Neural crest cell (in vitro differentiated cells): ENCODE measurements at regions not wholly inside any gene's neighbourhood (a gene's known extent, or its start where the extent isn't known, plus 50 kb on each side); places are given as distances from the start of the nearest gene placed in this dataset.

Experiments
- DNase-seq: peaks from one replicate; pipeline ENCODE4 v3.0.0; 2021; ENCODE audit warnings: low read depth, mixed read lengths, low spot score
- H3K27ac Mint-ChIP-seq: one replicate; pipeline ENCODE4 v1.8.0; 2021; ENCODE audit warnings: mild to moderate bottlenecking, mixed read lengths; ENCODE audit not compliant: unreplicated experiment
- H3K27me3 Mint-ChIP-seq: 2 replicates; pipeline ENCODE4 v1.8.0; 2021; ENCODE audit warnings: low read depth, mild to moderate bottlenecking, mixed read lengths
- H3K36me3 Mint-ChIP-seq: 2 replicates; pipeline ENCODE4 v1.8.0; 2021; ENCODE audit warnings: low read depth, mild to moderate bottlenecking, mixed read lengths
- H3K4me1 Mint-ChIP-seq: 2 replicates; pipeline ENCODE4 v1.8.0; 2021; ENCODE audit warnings: mixed read lengths
- H3K4me3 Mint-ChIP-seq: one replicate; pipeline ENCODE4 v1.8.0; 2021; ENCODE audit warnings: mild to moderate bottlenecking, mixed read lengths
- H3K9me3 Mint-ChIP-seq: 2 replicates; pipeline ENCODE4 v1.8.0; 2021; ENCODE audit warnings: mixed read lengths
- TF ChIP-seq, protein P1 (sequence below): fragments of 200-600 bp; sonication (generic); conservative IDR thresholded peaks from 2 replicates; pipeline ENCODE4 v1.5.0; 2021; ENCODE audit warnings: antibody characterized with exemption, mild to moderate bottlenecking

DNA sequence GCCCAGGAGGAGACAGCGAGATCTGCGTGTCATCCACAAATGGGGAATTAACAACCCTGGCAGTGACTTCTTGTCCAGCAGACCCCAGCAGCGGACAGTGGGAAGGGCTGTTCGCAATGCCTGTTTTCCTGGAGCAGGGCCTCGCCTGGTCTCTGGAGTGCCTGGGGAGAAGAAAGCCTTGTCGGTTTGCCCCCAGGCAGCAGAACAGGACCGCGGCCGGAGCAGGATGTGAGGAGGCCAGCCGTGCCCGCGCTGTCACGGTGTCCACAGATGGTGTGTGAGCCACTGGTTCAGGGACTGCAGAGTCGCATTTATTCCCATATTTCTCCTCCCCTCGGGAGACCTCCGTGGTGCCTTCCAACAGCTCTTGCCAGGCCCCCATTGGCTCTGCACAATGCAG is 68.5 kb upstream of the GSE1 start:
- H3K9me3 Mint-ChIP-seq = peaks cover 3% of the 10 kb centered on the region
- TF ChIP-seq, protein P1, sequence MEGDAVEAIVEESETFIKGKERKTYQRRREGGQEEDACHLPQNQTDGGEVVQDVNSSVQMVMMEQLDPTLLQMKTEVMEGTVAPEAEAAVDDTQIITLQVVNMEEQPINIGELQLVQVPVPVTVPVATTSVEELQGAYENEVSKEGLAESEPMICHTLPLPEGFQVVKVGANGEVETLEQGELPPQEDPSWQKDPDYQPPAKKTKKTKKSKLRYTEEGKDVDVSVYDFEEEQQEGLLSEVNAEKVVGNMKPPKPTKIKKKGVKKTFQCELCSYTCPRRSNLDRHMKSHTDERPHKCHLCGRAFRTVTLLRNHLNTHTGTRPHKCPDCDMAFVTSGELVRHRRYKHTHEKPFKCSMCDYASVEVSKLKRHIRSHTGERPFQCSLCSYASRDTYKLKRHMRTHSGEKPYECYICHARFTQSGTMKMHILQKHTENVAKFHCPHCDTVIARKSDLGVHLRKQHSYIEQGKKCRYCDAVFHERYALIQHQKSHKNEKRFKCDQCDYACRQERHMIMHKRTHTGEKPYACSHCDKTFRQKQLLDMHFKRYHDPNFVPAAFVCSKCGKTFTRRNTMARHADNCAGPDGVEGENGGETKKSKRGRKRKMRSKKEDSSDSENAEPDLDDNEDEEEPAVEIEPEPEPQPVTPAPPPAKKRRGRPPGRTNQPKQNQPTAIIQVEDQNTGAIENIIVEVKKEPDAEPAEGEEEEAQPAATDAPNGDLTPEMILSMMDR = no peak
- H3K36me3 Mint-ChIP-seq = no peaks in the 10 kb centered on the region
- DNase-seq = no peak
- no peak overlapping the region for H3K4me3 Mint-ChIP-seq
- peaks cover 30% of the 10 kb centered on the region for H3K4me1 Mint-ChIP-seq
- no peak overlapping the region for H3K27ac Mint-ChIP-seq
- H3K27me3 Mint-ChIP-seq = peaks cover 4% of the 10 kb centered on the region

DNA sequence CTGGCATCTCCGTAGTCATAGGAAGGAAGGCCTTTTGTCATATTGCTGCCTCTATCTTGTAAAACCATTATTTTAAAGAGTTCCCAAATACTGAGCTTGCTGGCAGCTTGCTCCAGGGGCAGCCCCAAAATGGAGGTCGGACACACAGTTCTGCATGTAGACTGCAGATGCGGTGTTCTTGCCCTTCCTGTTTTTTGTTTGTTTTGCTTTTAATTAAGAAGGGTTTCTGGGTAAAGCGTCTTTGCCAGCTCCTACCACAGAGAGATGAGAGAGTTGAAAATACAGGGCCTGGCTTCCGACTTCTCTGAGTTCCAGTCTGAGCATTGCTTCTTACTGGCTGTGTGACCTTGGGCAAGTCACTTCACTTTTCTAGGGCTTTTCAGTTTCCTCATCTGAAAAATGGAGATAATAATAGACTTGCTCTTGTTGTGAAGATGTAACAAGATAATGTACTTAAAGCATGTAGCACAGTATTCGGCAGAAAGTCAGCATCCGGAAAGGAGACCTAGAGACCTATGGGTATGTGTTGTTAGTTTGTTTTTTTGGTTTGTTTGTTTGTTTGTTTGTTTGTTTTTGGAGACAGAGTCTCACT is 67.8 kb upstream of the GSE1 start:
- Mint-ChIP-seq H3K36me3 (no peaks in the 10 kb centered on the region), H3K4me1 (peaks cover 28% of the 10 kb centered on the region), H3K27ac (no peak overlapping the region), H3K9me3 (no peaks in the 10 kb centered on the region), H3K4me3 (no peak overlapping the region), H3K27me3 (peaks cover 4% of the 10 kb centered on the region)
- TF ChIP-seq, protein P1 = no peak
- DNase-seq = no peak

DNA sequence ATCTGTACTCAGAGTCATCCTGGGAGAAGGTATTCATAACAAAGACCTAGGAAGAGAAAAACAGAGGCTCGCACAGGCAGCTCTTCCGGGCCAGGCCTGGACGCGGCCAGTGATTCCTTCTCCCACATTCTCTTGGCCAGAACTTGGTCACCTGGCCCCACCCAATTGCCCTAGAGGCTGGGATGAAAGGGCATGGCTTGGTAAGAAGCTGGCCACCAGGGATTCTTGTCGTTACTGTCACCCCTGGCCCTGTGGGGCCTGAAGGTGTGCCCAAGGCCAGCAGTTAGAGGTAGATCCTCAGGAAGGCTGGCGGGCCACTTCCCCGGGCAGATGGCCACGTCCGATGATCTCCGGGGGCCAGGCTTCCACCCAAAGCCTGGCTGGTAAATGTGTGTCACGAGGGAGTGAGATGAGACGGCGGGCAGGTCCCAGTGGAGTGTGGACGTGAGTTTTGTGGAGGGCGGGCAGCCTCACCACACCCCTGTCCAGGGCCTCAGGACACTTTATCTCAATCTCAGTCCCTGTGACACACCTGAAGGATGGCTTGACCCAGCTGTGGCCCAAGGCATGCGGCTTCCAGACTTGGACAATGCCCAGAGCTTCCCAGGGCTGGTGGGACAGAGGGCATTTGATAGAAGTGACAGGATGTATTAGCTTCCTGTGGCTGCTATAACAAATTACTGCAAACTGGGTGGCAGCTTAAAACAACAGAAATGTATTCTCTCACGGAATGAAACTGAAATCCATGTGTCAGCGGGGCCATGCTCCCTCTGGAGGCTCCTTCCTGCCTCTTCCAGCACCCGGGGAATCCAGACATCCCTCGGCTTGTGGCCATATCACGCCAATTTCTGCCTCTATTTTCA is 66.3 kb upstream of the GSE1 start:
- Mint-ChIP-seq H3K4me3 (peak overlapping the region; percentile 41), H3K27ac (no peak overlapping the region), H3K27me3 (peaks cover 12% of the 10 kb centered on the region), H3K36me3 (no peaks in the 10 kb centered on the region), H3K9me3 (no peaks in the 10 kb centered on the region), H3K4me1 (peaks cover 30% of the 10 kb centered on the region)
- no peak for DNase-seq
- TF ChIP-seq, protein P1 = peak; percentile 26

DNA sequence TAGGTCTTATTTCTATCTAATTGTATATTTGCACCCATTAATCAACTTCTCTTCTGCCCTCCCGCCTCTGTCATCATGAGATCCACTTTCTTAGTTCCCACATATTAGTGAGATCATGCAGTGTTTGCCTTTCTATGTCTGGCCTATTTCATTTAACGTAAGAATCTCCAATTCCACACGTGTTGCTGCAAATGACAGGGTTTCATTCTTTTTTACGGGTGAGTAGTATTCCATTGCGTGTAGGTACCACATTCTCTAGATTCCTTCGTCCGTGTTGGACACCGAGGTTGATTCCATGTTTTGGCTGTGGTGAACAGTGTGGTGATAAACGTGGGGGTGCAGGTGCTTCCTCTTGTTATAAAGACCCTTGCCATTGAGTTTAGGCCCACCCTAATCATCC is 64.7 kb upstream of the GSE1 start:
- Mint-ChIP-seq H3K4me3 (no peak overlapping the region), H3K27me3 (peaks cover 17% of the 10 kb centered on the region)

DNA sequence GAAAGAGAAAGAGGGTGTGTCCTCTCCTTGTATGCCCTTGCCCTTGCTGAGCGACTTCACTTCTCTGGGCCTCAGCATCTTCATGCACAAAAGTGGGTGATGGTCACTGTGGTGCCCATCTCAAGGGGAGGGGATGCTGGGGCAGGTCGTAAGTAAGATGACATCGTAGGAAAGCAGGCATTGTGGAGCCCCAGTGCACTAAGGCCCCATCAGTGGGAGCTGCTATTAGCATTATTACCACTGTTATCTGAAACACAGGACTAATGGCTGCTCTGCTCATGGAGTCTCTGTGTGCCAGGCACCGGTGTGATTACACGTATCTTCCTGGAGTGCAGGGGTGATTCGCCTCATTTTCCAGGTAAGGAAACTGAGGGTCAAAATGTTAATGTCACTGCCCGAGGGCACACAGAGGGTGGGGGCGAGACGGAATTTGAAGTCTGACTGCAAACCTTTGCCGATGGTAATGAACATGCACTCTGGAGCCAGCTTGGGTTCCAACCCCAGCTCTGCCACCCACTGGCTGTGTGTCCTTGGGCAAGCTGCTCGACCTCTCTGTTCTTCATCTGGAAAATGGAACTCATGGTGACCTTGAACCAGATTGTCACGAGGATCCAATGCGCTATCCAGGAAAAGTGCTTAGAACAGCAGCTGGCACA is 63.2 kb upstream of the GSE1 start:
- H3K27ac Mint-ChIP-seq = no peak overlapping the region
- peaks cover 30% of the 10 kb centered on the region for H3K4me1 Mint-ChIP-seq
- no peak overlapping the region for H3K4me3 Mint-ChIP-seq
- H3K9me3 Mint-ChIP-seq = no peaks in the 10 kb centered on the region
- H3K36me3 Mint-ChIP-seq = no peaks in the 10 kb centered on the region
- DNase-seq = no peak
- peaks cover 22% of the 10 kb centered on the region for H3K27me3 Mint-ChIP-seq
- TF ChIP-seq, protein P1 = no peak

More for the DNA sequence above, 64.7 kb upstream of the GSE1 start:
- DNase-seq = no peak
- TF ChIP-seq, protein P1 = no peak
- Mint-ChIP-seq H3K9me3 (no peaks in the 10 kb centered on the region), H3K27ac (no peak overlapping the region), H3K36me3 (no peaks in the 10 kb centered on the region), H3K4me1 (peaks cover 26% of the 10 kb centered on the region)
